ENCODE measurements at regions not wholly inside any gene's neighbourhood (a gene's known extent, or its start where the extent isn't known, plus 50 kb on each side); places are given as distances from the start of the nearest gene placed in this dataset.
"Not testable (repeated sequence)": the region's sequence is repeated elsewhere in the genome, so short reads cannot be mapped to it uniquely, and the experiment has no call there.

DNA sequence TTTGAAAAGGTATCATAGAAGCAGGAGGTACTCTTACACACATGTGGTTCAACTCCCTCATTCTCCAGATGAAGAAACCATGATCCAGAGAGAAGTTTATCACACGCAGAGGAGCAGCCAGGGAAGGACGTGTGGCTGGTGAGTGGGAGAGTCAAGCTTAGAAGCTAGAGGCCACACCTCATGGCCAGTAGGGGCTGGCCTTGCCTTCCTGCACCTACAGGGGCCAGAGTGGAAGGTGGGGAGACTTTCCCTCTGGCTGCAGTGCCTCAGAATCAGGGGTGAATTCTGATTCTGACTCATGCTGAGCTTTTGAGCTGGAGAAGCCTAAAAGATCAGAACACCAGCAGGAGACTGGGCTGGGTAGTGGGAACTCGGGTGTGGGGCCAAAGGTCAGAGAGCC is 1067.9 kb downstream of the BCL11B start:
- DNase-seq: no peak

DNA sequence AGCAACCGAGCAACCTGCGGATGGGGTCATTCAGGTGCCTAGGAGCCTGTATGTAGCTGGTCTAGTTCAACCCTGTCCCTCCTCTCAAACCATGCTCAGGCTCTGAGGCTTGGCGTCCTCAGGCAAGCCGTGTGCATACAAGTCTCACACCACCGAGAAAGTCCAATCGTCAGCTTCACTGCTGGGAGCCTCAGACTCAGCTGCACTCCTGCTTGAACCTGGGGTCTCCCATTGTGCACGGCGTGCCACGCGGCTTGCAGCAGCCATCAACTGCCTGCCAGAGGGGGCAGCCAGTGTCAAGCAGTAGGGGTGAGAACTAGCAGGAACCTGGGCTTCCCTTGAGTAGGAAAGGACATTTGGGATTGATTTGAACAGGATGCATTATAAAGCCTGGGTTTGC is 1064.6 kb downstream of the BCL11B start:
- no peak for DNase-seq

GRCh38 chr14:98208211-98208611 is 1063.8 kb downstream of the BCL11B start:
- DNase-seq: no peak

DNA sequence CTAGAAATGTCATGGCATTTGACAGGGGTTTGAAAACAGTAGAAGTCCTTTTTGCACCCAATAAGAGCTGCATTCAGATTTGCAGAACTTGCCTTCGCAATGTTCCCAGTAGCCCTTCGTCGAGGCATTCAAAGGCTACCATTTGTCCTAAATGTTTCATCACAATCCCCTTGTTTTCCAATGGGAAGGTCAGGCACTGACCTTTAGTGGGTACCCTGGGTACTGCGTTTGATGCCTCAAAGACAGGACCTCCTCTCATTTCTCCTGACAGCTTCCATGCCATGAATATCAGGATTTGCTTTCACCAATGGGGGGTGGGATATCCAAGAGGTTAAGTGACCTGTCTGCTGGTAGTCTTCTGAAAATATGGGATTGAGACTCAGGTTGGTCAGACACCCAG is 1063.1 kb downstream of the BCL11B start:
- DNase-seq: no peak

DNA sequence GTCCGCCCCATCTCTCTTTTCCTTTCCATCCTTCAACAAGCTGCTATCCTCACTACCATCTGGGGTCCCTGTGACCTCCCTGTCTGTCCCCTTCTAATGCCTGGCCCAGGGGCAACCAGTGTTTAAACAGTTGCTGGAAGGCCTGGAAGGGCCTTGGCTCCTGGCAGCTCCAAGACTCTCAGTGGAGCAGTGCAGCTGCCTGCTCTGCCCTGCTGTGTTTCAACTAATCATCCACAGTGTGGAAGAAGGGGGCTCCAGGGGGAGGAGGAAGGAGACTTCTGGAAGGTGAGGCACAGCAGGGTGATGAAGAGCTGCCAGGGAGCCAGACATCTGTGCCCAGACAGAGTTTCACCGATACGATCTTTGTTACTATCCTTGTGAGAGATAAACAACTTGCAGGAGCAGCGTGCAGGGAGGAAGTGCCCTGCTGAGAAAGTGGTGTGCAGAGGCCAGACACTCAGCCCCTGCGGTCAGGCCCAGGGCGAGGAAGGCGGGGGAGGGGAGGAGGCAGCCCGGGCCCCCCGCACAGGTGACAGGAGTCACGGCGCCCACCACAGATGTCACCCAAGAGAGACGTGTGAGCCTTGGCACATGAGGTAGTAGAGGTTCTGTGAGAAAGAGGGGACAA is 1061.8 kb downstream of the BCL11B start:
- no peak for DNase-seq

GRCh38 chr14:98217530-98217929 is 1054.5 kb downstream of the BCL11B start:
- no peak for DNase-seq

DNA sequence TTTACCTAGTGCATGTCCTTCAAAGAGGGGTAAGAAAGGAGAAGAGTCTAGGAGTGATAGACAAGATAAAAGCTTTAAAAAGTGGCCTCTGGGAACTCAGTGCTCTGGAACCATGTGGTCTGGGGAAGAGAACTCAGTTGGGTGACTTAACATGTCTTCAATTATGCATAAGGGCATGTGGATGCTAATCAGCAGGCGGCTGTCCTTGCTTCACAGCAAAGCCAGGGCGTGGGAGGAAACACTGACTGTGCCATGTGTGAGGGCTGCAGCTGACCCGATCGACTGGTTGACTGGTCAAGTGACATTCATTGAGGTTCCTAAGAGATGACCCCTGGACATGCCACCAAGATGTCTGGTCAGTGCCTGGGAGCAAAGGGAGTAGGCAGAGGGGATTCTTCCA is 1053.8 kb downstream of the BCL11B start:
- DNase-seq: no peak

GRCh38 chr14:98219638-98220037 is 1052.4 kb downstream of the BCL11B start:
- DNase-seq: no peak

GRCh38 chr14:98223106-98223505 is 1048.9 kb downstream of the BCL11B start:
- DNase-seq: no peak

- DNase-seq: not testable (repeated sequence)
These were observed 1048.3 kb downstream of the BCL11B start for GRCh38 chr14:98223710-98224109.

DNA sequence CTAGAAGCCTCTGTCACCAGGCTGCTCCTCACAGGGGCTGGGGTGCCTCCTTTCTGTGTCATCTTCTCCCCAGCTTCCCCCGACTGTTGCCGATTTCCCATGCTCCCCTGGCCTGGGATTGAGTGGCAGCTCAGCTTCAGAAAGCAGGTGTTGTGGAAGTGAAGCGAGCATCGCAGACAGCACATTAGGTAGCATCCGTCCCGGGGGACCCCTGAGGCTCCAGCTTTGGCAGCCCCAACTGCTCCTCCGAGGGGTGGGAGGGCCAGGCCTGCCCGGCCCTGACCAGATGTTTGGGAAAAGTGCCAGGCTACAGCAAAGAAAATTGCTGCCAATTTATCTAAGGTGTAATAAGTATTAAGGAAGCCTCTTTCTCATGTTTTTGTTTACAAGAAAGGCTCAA is 1045.6 kb downstream of the BCL11B start:
- no peak for DNase-seq

- DNase-seq: no peak
These were observed 1044.8 kb downstream of the BCL11B start for GRCh38 chr14:98227000-98227726.

- DNase-seq: no peak
These were observed 1044.3 kb downstream of the BCL11B start for GRCh38 chr14:98227727-98228111.

DNA sequence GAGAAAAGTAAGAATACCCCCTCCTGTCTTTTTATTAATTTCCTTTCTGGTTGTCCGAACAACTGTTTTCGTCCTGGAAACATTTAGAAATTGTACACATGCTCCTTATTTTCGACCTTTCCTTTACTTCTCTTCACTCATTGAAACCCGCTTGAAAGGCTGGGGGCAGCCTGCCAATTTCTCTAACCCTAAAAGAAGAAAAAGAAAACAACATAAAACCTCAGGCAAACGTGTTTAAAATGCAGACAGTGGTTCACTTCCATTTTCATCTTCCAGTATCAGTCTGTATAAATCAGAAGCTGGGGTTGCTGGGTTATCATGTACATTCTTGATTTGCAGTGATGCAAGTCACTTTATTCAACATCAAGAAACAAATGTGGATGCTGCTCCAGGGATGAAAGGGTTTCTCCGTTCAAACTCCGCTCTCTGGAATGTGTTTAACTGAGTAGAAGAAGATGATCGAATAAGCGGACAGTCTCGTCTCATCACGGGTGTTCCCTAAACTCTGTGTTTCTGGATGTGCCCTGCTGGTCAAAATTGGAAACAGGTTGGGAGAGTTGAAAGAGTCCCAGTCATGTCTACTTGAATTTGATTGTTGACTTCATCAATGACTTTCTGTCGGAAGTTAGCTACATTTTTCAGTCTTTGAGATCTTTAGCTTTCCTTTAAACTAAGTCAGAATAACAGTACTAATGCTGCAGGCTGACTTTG is 1042.2 kb downstream of the BCL11B start:
- DNase-seq: peak in 2 of 56 donors; percentile 4 to 24

DNA sequence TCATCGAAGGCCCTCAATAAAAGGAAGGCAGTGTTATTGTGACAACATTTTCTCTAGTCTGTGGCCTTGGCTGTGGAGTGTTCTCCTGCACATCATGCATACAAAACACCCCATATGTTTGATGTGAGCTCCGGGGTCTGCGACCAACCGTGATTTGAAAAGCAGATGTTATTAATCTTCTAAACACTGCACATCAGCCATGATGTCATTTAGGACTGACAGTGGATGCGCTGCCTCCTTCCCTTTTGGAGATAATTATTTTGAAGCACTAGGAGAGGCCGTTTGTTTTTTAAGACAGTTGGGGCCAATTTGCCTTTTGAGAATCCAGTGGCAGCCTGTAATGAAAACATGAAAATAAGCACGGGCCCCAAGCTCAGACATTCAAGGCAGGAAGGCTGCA is 1041.6 kb downstream of the BCL11B start:
- no peak for DNase-seq

DNA sequence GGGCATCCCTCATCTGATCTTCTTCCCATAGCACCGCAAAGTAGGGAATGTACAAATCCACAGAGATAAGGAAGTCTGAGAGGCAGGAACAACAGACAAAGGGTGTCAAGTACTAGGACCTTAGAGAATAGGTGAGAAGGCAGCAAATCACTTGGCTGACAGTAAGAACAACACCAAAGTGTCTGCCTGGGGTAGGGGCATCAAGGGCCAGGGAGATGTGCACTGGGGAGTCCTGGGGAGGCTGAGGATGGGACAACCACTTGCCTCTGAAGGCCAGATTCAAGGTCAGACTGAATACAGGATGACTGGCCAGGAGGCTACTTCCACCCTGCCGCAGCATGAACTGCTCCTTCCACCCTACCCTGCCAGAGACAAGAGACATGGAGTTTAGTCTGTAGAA is 1040.8 kb downstream of the BCL11B start:
- no peak for DNase-seq

GRCh38 chr14:98233656-98234055 is 1038.3 kb downstream of the BCL11B start:
- no peak for DNase-seq

GRCh38 chr14:98234208-98234607 is 1037.8 kb downstream of the BCL11B start:
- no peak for DNase-seq

- DNase-seq: no peak
These were observed 1035.7 kb downstream of the BCL11B start for GRCh38 chr14:98236314-98236713.

GRCh38 chr14:98237939-98238338 is 1034.1 kb downstream of the BCL11B start:
- no peak for DNase-seq

DNA sequence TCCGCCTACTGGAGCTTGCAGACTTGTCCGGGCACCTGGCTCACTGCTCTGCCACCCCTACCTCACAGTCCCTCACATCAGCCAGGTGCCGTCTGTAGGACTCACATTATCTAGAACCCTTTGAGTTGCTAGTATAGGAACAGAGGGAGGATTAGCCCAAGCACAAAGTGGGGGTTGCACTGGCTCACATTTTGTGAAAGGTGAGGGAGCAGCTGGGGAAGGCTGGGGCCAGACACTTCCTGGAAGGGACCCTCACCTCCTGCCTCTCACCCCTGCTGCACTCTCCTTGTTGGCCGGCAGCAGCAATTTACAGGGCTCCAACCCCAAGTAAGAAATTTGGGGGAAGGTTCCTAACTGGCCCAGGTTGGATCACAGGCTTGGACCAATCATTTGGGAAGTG is 1031.6 kb downstream of the BCL11B start:
- DNase-seq: no peak

GRCh38 chr14:98242903-98243302 is 1029.1 kb downstream of the BCL11B start:
- no peak for DNase-seq

DNA sequence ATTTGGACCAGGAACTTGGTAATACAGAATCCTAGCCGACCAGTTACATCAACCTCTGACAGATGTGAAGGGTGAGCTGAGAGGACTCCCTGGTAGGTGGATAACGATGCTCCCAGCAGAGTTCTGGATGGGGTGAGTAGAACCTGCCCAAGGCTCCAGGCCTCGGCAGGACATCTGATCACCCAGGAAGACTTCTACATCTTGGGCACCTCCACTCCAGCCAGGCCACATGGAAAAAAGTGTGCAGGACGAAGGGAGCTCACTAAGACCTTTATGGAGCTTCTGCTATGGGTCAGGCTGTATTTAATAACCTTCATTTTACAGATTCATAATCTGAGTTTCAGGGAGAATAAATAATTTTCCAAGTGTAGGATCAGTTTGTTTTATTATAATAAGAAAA is 1028.7 kb downstream of the BCL11B start:
- DNase-seq: no peak

Data from nucleus accumbens (tissue), 56 donors.